ENCODE measurements at regions not wholly inside any gene's neighbourhood (a gene's known extent, or its start where the extent isn't known, plus 50 kb on each side); places are given as distances from the start of the nearest gene placed in this dataset.

GRCh38 chr6:44554194-44554593 lies 166.7 kb downstream of the CDC5L start:
- DNase-seq, result no peak
- Histone ChIP-seq H3K9me3 (no peaks in the 10 kb centered on the region), H3K27ac (no peak overlapping the region), H3K36me3 (no peaks in the 10 kb centered on the region), H3K27me3 (no peaks in the 10 kb centered on the region), H3K4me1 (ENCODE audit: insufficient read depth) (peaks cover 9% of the 10 kb centered on the region), H3K4me3 (no peak overlapping the region)
- TF ChIP-seq CTCF (IDR thresholded peaks at IDR 0.05) (no peak), POLR2A (IDR thresholded peaks at IDR 0.05) (no peak), EP300 (IDR thresholded peaks at IDR 0.05) (no peak)
- 96 to 100% (median 97%) methylated on average over 4 of the region's 4 CpGs for WGBS, 3 donors
- intact Hi-C loops (cut with DNase I), result no loop called here

- H3K4me3 ChIP-seq, result no peak overlapping the region
- no peaks in the 10 kb centered on the region for H3K9me3 ChIP-seq
- H3K4me1 ChIP-seq (ENCODE audit: insufficient read depth), result peaks cover 9% of the 10 kb centered on the region
- DNase-seq, result no peak
- 16 to 23% (median 17%) methylated on average over 7 of the region's 7 CpGs for WGBS, 3 donors
- TF ChIP-seq POLR2A (IDR thresholded peaks at IDR 0.05), result no peak
- no peak for TF ChIP-seq EP300 (IDR thresholded peaks at IDR 0.05)
- TF ChIP-seq CTCF (IDR thresholded peaks at IDR 0.05), result no peak
- intact Hi-C loops (cut with DNase I), result no loop called here
- no peaks in the 10 kb centered on the region for H3K36me3 ChIP-seq
- H3K27me3 ChIP-seq, result no peaks in the 10 kb centered on the region
- H3K27ac ChIP-seq, result no peak overlapping the region
These were observed 167.4 kb downstream of the CDC5L start for GRCh38 chr6:44554861-44555260.

GRCh38 chr6:44556046-44556445 lies 168.5 kb downstream of the CDC5L start:
- DNase-seq, result no peak
- H3K27ac ChIP-seq, result no peak overlapping the region
- H3K9me3 ChIP-seq, result no peaks in the 10 kb centered on the region
- no peaks in the 10 kb centered on the region for H3K36me3 ChIP-seq
- intact Hi-C loops (cut with DNase I), result no loop called here
- H3K4me3 ChIP-seq, result no peak overlapping the region
- no peak for TF ChIP-seq POLR2A (IDR thresholded peaks at IDR 0.05)
- no peak for TF ChIP-seq CTCF (IDR thresholded peaks at IDR 0.05)
- no peak for TF ChIP-seq EP300 (IDR thresholded peaks at IDR 0.05)
- no peaks in the 10 kb centered on the region for H3K27me3 ChIP-seq
- H3K4me1 ChIP-seq (ENCODE audit: insufficient read depth), result peaks cover 9% of the 10 kb centered on the region
- WGBS, 3 donors, result 0 to 45% (median 43%) methylated on average over 1 of the region's 1 CpG

GRCh38 chr6:44558024-44558831 lies 170.7 kb downstream of the CDC5L start:
- Histone ChIP-seq H3K4me1 (ENCODE audit: insufficient read depth) (peaks cover 9% of the 10 kb centered on the region), H3K27ac (no peak overlapping the region), H3K27me3 (no peaks in the 10 kb centered on the region), H3K36me3 (no peaks in the 10 kb centered on the region), H3K4me3 (no peak overlapping the region), H3K9me3 (no peaks in the 10 kb centered on the region)
- no peak for DNase-seq
- 62 to 68% (median 68%) methylated on average over 7 of the region's 7 CpGs for WGBS, 3 donors
- TF ChIP-seq CTCF (IDR thresholded peaks at IDR 0.05) (no peak), POLR2A (IDR thresholded peaks at IDR 0.05) (no peak), EP300 (IDR thresholded peaks at IDR 0.05) (no peak)
- intact Hi-C loops (cut with DNase I), result loop anchor here in 1 of 4 donors (2.0 kb wide), 1 partner anchor 15 kb away; no protein-coding TSS in a partner anchor
